ENCODE measurements at regions not wholly inside any gene's neighbourhood (a gene's known extent, or its start where the extent isn't known, plus 50 kb on each side); places are given as distances from the start of the nearest gene placed in this dataset.
"Not testable (repeated sequence)": the region's sequence is repeated elsewhere in the genome, so short reads cannot be mapped to it uniquely, and the experiment has no call there.

GRCh38 chr11:37431633-37432230, 833.7 kb upstream of the RAG2 start:
- not testable (repeated sequence) for TF ChIP-seq SP1 (CRISPR knock-in tag; conservative IDR thresholded peaks at IDR 0.05); CTCF (IDR thresholded peaks at IDR 0.05); ZNF232 (CRISPR knock-in tag; IDR thresholded peaks at IDR 0.05); MAX (CRISPR knock-in tag; IDR thresholded peaks at IDR 0.05); USF2 (CRISPR knock-in tag; IDR thresholded peaks at IDR 0.05); FOXJ3 (CRISPR knock-in tag; IDR thresholded peaks at IDR 0.05; ENCODE audit: borderline replicate concordance); PRDM15 (CRISPR knock-in tag; IDR thresholded peaks at IDR 0.05); TEAD1 (CRISPR knock-in tag; IDR thresholded peaks at IDR 0.05); E2F1 (CRISPR knock-in tag; IDR thresholded peaks at IDR 0.05); ZNF121 (CRISPR knock-in tag; IDR thresholded peaks at IDR 0.05); FOXP4 (CRISPR knock-in tag; IDR thresholded peaks at IDR 0.05)
- TF ChIP-seq, protein P1, sequence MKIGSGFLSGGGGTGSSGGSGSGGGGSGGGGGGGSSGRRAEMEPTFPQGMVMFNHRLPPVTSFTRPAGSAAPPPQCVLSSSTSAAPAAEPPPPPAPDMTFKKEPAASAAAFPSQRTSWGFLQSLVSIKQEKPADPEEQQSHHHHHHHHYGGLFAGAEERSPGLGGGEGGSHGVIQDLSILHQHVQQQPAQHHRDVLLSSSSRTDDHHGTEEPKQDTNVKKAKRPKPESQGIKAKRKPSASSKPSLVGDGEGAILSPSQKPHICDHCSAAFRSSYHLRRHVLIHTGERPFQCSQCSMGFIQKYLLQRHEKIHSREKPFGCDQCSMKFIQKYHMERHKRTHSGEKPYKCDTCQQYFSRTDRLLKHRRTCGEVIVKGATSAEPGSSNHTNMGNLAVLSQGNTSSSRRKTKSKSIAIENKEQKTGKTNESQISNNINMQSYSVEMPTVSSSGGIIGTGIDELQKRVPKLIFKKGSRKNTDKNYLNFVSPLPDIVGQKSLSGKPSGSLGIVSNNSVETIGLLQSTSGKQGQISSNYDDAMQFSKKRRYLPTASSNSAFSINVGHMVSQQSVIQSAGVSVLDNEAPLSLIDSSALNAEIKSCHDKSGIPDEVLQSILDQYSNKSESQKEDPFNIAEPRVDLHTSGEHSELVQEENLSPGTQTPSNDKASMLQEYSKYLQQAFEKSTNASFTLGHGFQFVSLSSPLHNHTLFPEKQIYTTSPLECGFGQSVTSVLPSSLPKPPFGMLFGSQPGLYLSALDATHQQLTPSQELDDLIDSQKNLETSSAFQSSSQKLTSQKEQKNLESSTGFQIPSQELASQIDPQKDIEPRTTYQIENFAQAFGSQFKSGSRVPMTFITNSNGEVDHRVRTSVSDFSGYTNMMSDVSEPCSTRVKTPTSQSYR (CRISPR knock-in tag; IDR thresholded peaks at IDR 0.05) = not testable (repeated sequence)
- TF ChIP-seq, protein P2, sequence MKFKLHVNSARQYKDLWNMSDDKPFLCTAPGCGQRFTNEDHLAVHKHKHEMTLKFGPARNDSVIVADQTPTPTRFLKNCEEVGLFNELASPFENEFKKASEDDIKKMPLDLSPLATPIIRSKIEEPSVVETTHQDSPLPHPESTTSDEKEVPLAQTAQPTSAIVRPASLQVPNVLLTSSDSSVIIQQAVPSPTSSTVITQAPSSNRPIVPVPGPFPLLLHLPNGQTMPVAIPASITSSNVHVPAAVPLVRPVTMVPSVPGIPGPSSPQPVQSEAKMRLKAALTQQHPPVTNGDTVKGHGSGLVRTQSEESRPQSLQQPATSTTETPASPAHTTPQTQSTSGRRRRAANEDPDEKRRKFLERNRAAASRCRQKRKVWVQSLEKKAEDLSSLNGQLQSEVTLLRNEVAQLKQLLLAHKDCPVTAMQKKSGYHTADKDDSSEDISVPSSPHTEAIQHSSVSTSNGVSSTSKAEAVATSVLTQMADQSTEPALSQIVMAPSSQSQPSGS (CRISPR knock-in tag; IDR thresholded peaks at IDR 0.05; ENCODE audit: borderline replicate concordance, low read depth) = not testable (repeated sequence)
- TF ChIP-seq, protein P3, sequence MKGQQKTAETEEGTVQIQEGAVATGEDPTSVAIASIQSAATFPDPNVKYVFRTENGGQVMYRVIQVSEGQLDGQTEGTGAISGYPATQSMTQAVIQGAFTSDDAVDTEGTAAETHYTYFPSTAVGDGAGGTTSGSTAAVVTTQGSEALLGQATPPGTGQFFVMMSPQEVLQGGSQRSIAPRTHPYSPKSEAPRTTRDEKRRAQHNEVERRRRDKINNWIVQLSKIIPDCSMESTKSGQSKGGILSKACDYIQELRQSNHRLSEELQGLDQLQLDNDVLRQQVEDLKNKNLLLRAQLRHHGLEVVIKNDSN (CRISPR knock-in tag; IDR thresholded peaks at IDR 0.05) = not testable (repeated sequence)

Measured in WTC11 (cell line).